MG63 (cell line): ENCODE measurements at regions not wholly inside any gene's neighbourhood (a gene's known extent, or its start where the extent isn't known, plus 50 kb on each side); places are given as distances from the start of the nearest gene placed in this dataset.

Experiments
- DNase-seq: peaks from one replicate; pipeline ENCODE4 v3.0.0-alpha.2; 2020
- H3K27me3 ChIP-seq: fragments of 250-450 bp; sonication (Bioruptor Pico); 2 replicates; pipeline ENCODE4 v1.5.1; 2020; ENCODE audit warnings: mild to moderate bottlenecking, moderate library complexity
- H3K36me3 ChIP-seq: fragments of 250-450 bp; sonication (Bioruptor Pico); 2 replicates; pipeline ENCODE4 v1.5.1; 2020; ENCODE audit warnings: mild to moderate bottlenecking, moderate library complexity
- H3K4me3 ChIP-seq: fragments of 250-450 bp; sonication (Bioruptor Pico); 2 replicates; pipeline ENCODE4 v1.5.1; 2020; ENCODE audit warnings: mild to moderate bottlenecking, moderate library complexity
- H3K9me3 ChIP-seq: fragments of 250-450 bp; sonication (Bioruptor Pico); 2 replicates; pipeline ENCODE4 v1.5.1; 2020; ENCODE audit warnings: mild to moderate bottlenecking, moderate library complexity

GRCh38 chr6:40106840-40107239 lies 172.6 kb upstream of the MOCS1 start:
- no peaks in the 10 kb centered on the region for H3K27me3 ChIP-seq
- no peak for DNase-seq
- no peak overlapping the region for H3K4me3 ChIP-seq
- H3K9me3 ChIP-seq, result no peaks in the 10 kb centered on the region
- no peaks in the 10 kb centered on the region for H3K36me3 ChIP-seq

DNA sequence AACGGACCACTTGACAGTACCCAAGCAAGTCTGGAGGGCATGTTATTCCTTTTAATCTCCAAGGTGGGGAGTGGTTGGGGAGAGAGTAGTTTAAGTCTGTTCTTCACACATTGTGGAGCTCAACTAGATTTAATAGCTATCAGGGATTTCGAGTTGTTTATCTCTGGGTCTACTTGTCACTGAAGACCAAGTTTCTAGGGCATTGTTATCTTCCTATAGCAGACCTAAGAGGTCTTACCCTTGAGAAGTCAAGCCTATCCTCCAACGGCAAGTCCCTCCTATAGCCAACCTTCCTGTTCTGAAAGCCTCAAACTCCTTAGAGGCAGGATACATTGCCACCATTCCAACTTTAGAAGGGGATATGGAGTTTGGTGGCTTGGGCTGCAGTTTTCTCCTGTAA lies 164.5 kb upstream of the MOCS1 start:
- DNase-seq, result no peak
- Histone ChIP-seq H3K9me3 (no peaks in the 10 kb centered on the region), H3K36me3 (no peaks in the 10 kb centered on the region), H3K27me3 (no peaks in the 10 kb centered on the region), H3K4me3 (no peak overlapping the region)

- no peaks in the 10 kb centered on the region for H3K9me3 ChIP-seq
- no peak overlapping the region for H3K4me3 ChIP-seq
- no peaks in the 10 kb centered on the region for H3K36me3 ChIP-seq
- no peak for DNase-seq
- H3K27me3 ChIP-seq, result no peaks in the 10 kb centered on the region
Measured at GRCh38 chr6:40097590-40097989, 163.3 kb upstream of the MOCS1 start.

DNA sequence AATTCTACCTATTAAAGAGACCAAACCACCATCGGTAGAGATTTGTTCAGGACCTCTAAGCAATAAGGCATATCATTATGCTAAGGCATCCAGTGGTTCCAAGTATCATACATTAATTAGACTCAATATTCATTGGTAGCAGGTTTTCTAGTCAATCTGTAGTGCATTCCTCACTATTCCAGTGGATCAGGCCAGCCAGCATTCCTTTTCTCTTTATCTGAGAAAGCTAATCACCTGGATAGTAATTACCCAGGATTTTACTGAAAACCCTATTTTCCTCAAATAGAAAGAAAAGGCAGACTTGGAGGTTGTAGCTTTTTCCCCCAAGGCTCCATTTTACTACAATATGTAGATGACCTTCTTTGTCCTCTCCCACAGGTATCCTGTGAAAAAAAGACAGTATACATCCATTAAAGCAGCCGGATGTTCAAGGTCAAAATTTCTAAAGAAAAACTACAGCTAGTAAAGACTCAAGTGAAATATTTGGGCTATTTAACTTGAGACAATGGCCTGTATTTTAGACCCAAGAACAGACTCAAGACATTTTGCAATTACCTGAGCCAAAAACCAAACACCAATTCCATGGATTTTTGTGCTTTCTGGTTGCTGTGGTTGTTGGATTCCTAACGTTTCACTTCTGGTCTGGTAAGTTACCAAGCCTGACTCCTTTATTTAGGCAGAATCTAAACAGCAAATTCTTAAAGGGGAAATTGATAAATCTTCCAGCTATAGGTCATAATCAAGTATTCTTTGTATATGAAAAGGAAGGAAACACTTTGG lies 149.1 kb upstream of the MOCS1 start:
- H3K4me3 ChIP-seq, result no peak overlapping the region
- DNase-seq, result no peak
- no peaks in the 10 kb centered on the region for H3K9me3 ChIP-seq
- H3K36me3 ChIP-seq, result no peaks in the 10 kb centered on the region
- H3K27me3 ChIP-seq, result no peaks in the 10 kb centered on the region

GRCh38 chr6:40082278-40083043 lies 148.2 kb upstream of the MOCS1 start:
- Histone ChIP-seq H3K27me3 (no peaks in the 10 kb centered on the region), H3K4me3 (no peak overlapping the region), H3K9me3 (no peaks in the 10 kb centered on the region), H3K36me3 (no peaks in the 10 kb centered on the region)
- no peak for DNase-seq

GRCh38 chr6:40077736-40078135 lies 143.5 kb upstream of the MOCS1 start:
- H3K27me3 ChIP-seq, result no peaks in the 10 kb centered on the region
- H3K9me3 ChIP-seq, result no peaks in the 10 kb centered on the region
- no peaks in the 10 kb centered on the region for H3K36me3 ChIP-seq
- DNase-seq, result no peak
- no peak overlapping the region for H3K4me3 ChIP-seq

GRCh38 chr6:40077315-40077714 lies 143.1 kb upstream of the MOCS1 start:
- Histone ChIP-seq H3K9me3 (no peaks in the 10 kb centered on the region), H3K27me3 (no peaks in the 10 kb centered on the region), H3K4me3 (no peak overlapping the region), H3K36me3 (no peaks in the 10 kb centered on the region)
- DNase-seq, result no peak

GRCh38 chr6:40075056-40075590 lies 140.9 kb upstream of the MOCS1 start:
- DNase-seq, result no peak
- Histone ChIP-seq H3K4me3 (no peak overlapping the region), H3K36me3 (no peaks in the 10 kb centered on the region), H3K27me3 (no peaks in the 10 kb centered on the region), H3K9me3 (no peaks in the 10 kb centered on the region)

DNA sequence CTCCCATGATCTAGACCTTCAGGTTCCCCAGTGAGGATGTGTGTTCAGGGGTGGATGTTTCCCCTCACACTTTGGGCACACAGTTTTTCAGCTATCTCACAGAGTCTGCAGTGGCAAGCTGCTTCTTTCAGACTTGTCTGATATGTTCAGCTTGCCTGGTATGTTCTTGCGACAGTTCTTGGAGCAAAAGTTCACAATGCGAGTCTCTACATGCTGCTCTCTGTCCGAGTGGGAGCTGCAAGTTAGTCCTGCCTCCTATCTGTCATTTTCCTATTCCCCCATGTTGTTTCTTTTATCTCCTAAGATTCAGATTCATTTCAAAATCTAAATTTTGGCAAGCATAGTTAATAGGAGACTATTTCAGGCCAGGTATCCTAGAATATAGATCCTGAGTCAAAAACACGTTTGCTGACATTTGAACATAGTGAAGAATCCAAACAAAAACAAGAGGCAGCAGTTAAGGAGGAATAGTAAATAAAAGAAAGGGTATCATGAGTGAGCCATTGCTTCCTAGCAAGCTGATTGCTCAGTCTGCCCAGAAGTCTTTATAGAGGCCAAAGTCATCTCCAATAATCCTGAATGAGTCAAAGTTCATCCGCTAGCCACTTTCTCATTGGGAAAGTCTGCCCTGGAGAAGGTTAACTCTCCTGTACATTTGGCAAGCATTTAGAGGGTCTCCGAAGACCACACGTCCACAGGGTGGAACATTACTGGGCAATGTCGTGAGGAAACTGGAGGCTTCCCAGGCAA lies 140.2 kb upstream of the MOCS1 start:
- no peaks in the 10 kb centered on the region for H3K27me3 ChIP-seq
- H3K4me3 ChIP-seq, result no peak overlapping the region
- no peaks in the 10 kb centered on the region for H3K36me3 ChIP-seq
- no peak for DNase-seq
- no peaks in the 10 kb centered on the region for H3K9me3 ChIP-seq

DNA sequence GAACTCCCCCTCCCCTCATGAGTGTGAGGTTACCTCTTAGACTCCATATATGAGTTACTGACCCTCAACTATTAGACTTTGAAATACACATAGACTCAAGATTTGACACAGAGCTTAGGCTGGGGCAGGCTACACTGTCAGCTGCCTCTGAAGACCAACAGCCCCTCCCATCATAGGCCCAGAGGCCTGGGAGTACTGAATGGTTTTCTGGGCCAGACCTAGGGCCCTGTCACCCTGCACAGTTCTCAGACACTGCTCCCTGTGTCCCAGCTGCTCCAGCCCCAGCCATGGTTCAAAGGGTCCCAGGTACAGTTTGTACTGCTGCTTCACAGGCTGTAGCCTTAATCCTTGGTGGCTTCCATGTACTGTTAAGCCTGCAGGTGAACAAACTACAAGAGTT lies 132.1 kb upstream of the MOCS1 start:
- no peaks in the 10 kb centered on the region for H3K9me3 ChIP-seq

DNA sequence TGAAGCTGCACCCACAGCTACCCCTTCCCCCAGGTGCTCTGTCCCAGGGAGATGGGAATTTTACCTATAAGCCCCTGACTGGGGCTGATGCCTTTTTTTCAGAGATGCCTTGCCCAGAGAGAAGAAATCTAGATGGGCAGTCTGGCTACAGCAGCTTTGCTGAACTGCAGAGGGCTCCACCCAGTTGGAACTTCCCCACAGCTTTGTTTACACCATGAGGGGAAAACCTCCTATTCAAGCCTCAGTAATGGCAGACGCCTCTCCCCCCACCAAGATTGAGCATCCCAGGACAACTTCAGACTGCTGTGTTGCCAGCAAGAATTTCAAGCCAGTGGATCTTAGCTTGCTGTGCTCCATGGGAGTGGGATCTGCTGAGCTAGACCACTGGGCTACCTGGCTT lies 122.6 kb upstream of the MOCS1 start:
- no peak for DNase-seq

More for the DNA sequence above, 132.1 kb upstream of the MOCS1 start:
- no peak for DNase-seq
- no peak overlapping the region for H3K4me3 ChIP-seq
- H3K27me3 ChIP-seq, result no peaks in the 10 kb centered on the region
- no peaks in the 10 kb centered on the region for H3K36me3 ChIP-seq

GRCh38 chr6:40054602-40055001 lies 120.3 kb upstream of the MOCS1 start:
- no peaks in the 10 kb centered on the region for H3K36me3 ChIP-seq
- no peak for DNase-seq

More for the DNA sequence above, 122.6 kb upstream of the MOCS1 start:
- H3K27me3 ChIP-seq, result no peaks in the 10 kb centered on the region
- no peaks in the 10 kb centered on the region for H3K36me3 ChIP-seq
- no peaks in the 10 kb centered on the region for H3K9me3 ChIP-seq
- no peak overlapping the region for H3K4me3 ChIP-seq

DNA sequence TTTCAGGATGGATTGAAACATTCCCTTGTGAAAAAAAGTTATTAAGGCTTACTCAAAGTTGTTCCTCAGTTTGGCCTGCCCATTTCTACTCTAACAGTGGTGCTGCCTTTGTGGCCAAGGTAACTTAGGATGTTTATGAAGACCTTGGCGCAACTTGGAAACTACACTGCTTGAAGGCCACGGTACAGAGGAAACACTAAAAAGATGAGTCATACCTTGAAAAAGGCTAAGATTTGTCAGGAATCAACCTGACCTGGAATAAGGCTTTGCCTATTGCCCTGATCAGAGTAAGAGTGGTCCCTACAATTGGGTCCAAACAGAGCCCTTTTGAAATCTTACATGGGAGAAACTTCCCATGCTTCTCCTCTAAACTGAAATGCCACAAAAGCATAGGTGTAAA lies 119.9 kb upstream of the MOCS1 start:
- Histone ChIP-seq H3K36me3 (no peaks in the 10 kb centered on the region), H3K27me3 (no peaks in the 10 kb centered on the region), H3K9me3 (no peaks in the 10 kb centered on the region), H3K4me3 (no peak overlapping the region)
- DNase-seq, result no peak

More at GRCh38 chr6:40054602-40055001, 120.3 kb upstream of the MOCS1 start:
- no peaks in the 10 kb centered on the region for H3K27me3 ChIP-seq
- H3K9me3 ChIP-seq, result no peaks in the 10 kb centered on the region
- no peak overlapping the region for H3K4me3 ChIP-seq

DNA sequence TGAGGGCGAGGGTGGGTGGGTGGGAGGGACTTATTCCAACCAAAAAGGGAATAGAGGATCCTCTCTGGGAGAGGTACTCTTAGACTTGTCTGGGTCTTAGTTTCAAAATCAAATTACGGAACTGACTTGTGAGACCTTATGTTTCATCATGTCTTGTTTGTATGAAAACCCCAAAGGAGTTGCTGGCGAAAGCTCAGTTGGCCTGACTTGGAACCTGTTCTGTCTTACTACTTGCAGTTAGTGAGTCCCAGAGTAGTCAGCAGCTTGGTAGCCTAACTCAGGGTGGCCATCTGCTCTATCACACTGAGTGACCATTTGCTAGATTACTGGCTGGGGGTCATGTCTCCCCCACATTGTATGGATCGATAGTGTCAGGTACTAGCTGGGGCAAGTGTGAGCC lies 114.9 kb upstream of the MOCS1 start:
- H3K4me3 ChIP-seq, result no peak overlapping the region
- no peaks in the 10 kb centered on the region for H3K9me3 ChIP-seq
- no peaks in the 10 kb centered on the region for H3K27me3 ChIP-seq
- DNase-seq, result no peak
- H3K36me3 ChIP-seq, result no peaks in the 10 kb centered on the region

GRCh38 chr6:40044196-40044595 lies 109.9 kb upstream of the MOCS1 start:
- DNase-seq, result no peak
- Histone ChIP-seq H3K36me3 (no peaks in the 10 kb centered on the region), H3K9me3 (no peaks in the 10 kb centered on the region), H3K4me3 (no peak overlapping the region), H3K27me3 (no peaks in the 10 kb centered on the region)

- no peaks in the 10 kb centered on the region for H3K9me3 ChIP-seq
- H3K4me3 ChIP-seq, result no peak overlapping the region
- DNase-seq, result no peak
- H3K36me3 ChIP-seq, result no peaks in the 10 kb centered on the region
- no peaks in the 10 kb centered on the region for H3K27me3 ChIP-seq
Measured at GRCh38 chr6:40042232-40042631, 108.0 kb upstream of the MOCS1 start.

GRCh38 chr6:40039042-40039441 lies 104.8 kb upstream of the MOCS1 start:
- Histone ChIP-seq H3K9me3 (no peaks in the 10 kb centered on the region), H3K36me3 (no peaks in the 10 kb centered on the region), H3K4me3 (no peak overlapping the region), H3K27me3 (no peaks in the 10 kb centered on the region)
- no peak for DNase-seq
